SK-N-SH (cell line): ENCODE measurements at regions not wholly inside any gene's neighbourhood (a gene's known extent, or its start where the extent isn't known, plus 50 kb on each side); places are given as distances from the start of the nearest gene placed in this dataset.

Experiments
- CTCF ChIA-PET: fragments of 300-600, 350-600 bp; formaldehyde crosslinking; extraction: SDS; loops from one replicate; lab custom pipeline; 2021; lab: Yijun Ruan, JAX
- POLR2A ChIA-PET: fragments of 350-600 bp; sonication (Branson Sonifier 250); formaldehyde crosslinking; extraction: SDS; loops from one replicate; lab custom pipeline; 2020; ENCODE audit warnings: antibody characterized with exemption, inconsistent platforms; lab: Yijun Ruan, JAX
- DNase-seq: peaks from one replicate; pipeline ENCODE4 v3.0.0; 2012
- H2AFZ ChIP-seq: fragments of 200-600 bp; sonication (generic); 2 replicates; pipeline ENCODE4 v1.8.1; 2016; ENCODE audit warnings: antibody characterized with exemption, mild to moderate bottlenecking, low read depth
- H3F3A ChIP-seq: fragments of 200-600 bp; sonication (generic); replicated peaks from 2 replicates; pipeline ENCODE3; 2016; ENCODE audit warnings: antibody characterized with exemption, mild to moderate bottlenecking; ENCODE audit not compliant: insufficient read depth
- H3K27ac ChIP-seq, 2 experiments: fragments of 200-500 bp in 1 of 2; fragments of 200-600 bp in 1 of 2; sonication (Bioruptor generic) in 1 of 2; sonication (generic), shearing (Covaris generic) in 1 of 2; 2 replicates each; pipeline versions ENCODE4 v1.5.1 to v1.6.1; 2014 to 2016; ENCODE audit warnings: low read depth in 2 of 2, inconsistent platforms in 1 of 2, low read length in 1 of 2, mild to moderate bottlenecking in 1 of 2, mixed read lengths in 1 of 2
- H3K27me3 ChIP-seq: fragments of 200-600 bp; sonication (generic), shearing (Covaris generic); 2 replicates; pipeline ENCODE4 v1.6.1; 2016; ENCODE audit warnings: mixed run types; ENCODE audit not compliant: insufficient read depth
- H3K36me3 ChIP-seq, 2 experiments: fragments of 200-500 bp in 1 of 2; fragments of 200-600 bp in 1 of 2; sonication (Bioruptor generic) in 1 of 2; sonication (generic) in 1 of 2; replicated peaks in 1 of 2; 2 replicates each; pipeline versions ENCODE3 to v1.5.1; 2014 to 2016; ENCODE audit warnings: low read length in 1 of 2, mild to moderate bottlenecking in 1 of 2; ENCODE audit not compliant: insufficient read depth in 2 of 2, control insufficient read depth in 1 of 2
- H3K4me1 ChIP-seq, 2 experiments: fragments of 200-500 bp in 1 of 2; fragments of 200-600 bp in 1 of 2; sonication (Bioruptor generic) in 1 of 2; sonication (generic), shearing (Covaris generic) in 1 of 2; 2 replicates each; pipeline versions ENCODE4 v1.5.1 to v1.6.1; 2014 to 2016; ENCODE audit warnings: low read depth in 1 of 2, low read length in 1 of 2, mixed run types in 1 of 2; ENCODE audit not compliant: insufficient read depth in 2 of 2, control insufficient read depth in 1 of 2
- H3K4me2 ChIP-seq: fragments of 200-600 bp; sonication (generic), shearing (Covaris generic); 2 replicates; pipeline ENCODE4 v1.6.1; 2017; ENCODE audit warnings: mixed run types
- H3K4me3 ChIP-seq, 2 experiments: fragments of 200-500 bp in 1 of 2; fragments of 200-600 bp in 1 of 2; sonication (Bioruptor generic) in 1 of 2; sonication (generic), shearing (Covaris generic) in 1 of 2; 2 replicates each; pipeline versions ENCODE4 v1.5.1 to v1.8.1; 2014 to 2016; ENCODE audit warnings: low read depth in 2 of 2, inconsistent platforms in 1 of 2, low read length in 1 of 2, mild to moderate bottlenecking in 1 of 2, mixed read lengths in 1 of 2, moderate library complexity in 1 of 2
- H3K79me2 ChIP-seq: fragments of 200-600 bp; sonication (generic); 2 replicates; pipeline ENCODE4 v1.8.1; 2017; ENCODE audit warnings: mild to moderate bottlenecking; ENCODE audit not compliant: insufficient read depth
- H3K9ac ChIP-seq: fragments of 200-600 bp; sonication (generic); 2 replicates; pipeline ENCODE4 v1.6.1; 2017; ENCODE audit warnings: mixed run types
- H3K9me2 ChIP-seq: fragments of 200-600 bp; sonication (generic); 2 replicates; pipeline ENCODE4 v1.6.1; 2017; ENCODE audit warnings: mixed run types
- H3K9me3 ChIP-seq: fragments of 200-600 bp; sonication (generic); 2 replicates; pipeline ENCODE4 v1.6.1; 2017; ENCODE audit warnings: mixed run types, mild to moderate bottlenecking, moderate library complexity
- H4K20me1 ChIP-seq: fragments of 200-600 bp; sonication (generic); 2 replicates; pipeline ENCODE4 v1.6.1; 2017; ENCODE audit warnings: mild to moderate bottlenecking, mixed run types; ENCODE audit not compliant: insufficient read depth
- ELF1 ChIP-seq: IDR thresholded peaks from 2 replicates; pipeline ENCODE4 v1.4.0; 2012
- EZH2phosphoT487 ChIP-seq: fragments of 200-600 bp; sonication (generic); IDR thresholded peaks from 2 replicates; pipeline ENCODE4 v1.6.1; 2017; ENCODE audit warnings: low read depth, mixed run types, mild to moderate bottlenecking, antibody characterized with exemption, moderate library complexity, borderline replicate concordance
- FOSL2 ChIP-seq: IDR thresholded peaks from 2 replicates; pipeline ENCODE4 v1.4.0; 2012; ENCODE audit warnings: low read depth, mild to moderate bottlenecking, moderate library complexity, borderline replicate concordance
- FOXM1 ChIP-seq: IDR thresholded peaks from 2 replicates; pipeline ENCODE4 v1.4.0; 2012; ENCODE audit warnings: low read depth, mild to moderate bottlenecking
- MAX ChIP-seq: IDR thresholded peaks from 2 replicates; pipeline ENCODE4 v1.4.0; 2012; ENCODE audit warnings: low read depth
- MEF2A ChIP-seq: IDR thresholded peaks from 2 replicates; pipeline ENCODE4 v1.4.0; 2012; ENCODE audit warnings: low read depth, borderline replicate concordance
- NFIC ChIP-seq: IDR thresholded peaks from 2 replicates; pipeline ENCODE4 v1.4.0; 2012; ENCODE audit warnings: borderline replicate concordance
- PBX3 ChIP-seq: IDR thresholded peaks from 2 replicates; pipeline ENCODE4; 2012
- RAD21 ChIP-seq: IDR thresholded peaks from 2 replicates; pipeline ENCODE4 v1.6.1; 2012; ENCODE audit warnings: mild to moderate bottlenecking, low read length
- RCOR1 ChIP-seq: fragments of 150-350 bp; IDR thresholded peaks from 2 replicates; pipeline ENCODE4 v1.6.1; 2017; ENCODE audit warnings: antibody characterized with exemption, low read length
- RXRA ChIP-seq: IDR thresholded peaks from 2 replicates; pipeline ENCODE4 v1.4.0; 2012; ENCODE audit warnings: low read depth, mild to moderate bottlenecking, borderline replicate concordance
- TAF1 ChIP-seq: IDR thresholded peaks from 2 replicates; pipeline ENCODE4 v1.6.1; 2012; ENCODE audit warnings: low read depth, mild to moderate bottlenecking, low read length, moderate library complexity, borderline replicate concordance
- TCF12 ChIP-seq: IDR thresholded peaks from 2 replicates; pipeline ENCODE4 v1.4.0; 2012
- USF1 ChIP-seq: IDR thresholded peaks from 2 replicates; pipeline ENCODE4 v1.4.0; 2012; ENCODE audit warnings: low read depth, borderline replicate concordance
- ZBTB33 ChIP-seq: IDR thresholded peaks from 2 replicates; pipeline ENCODE4 v1.4.0; 2012; ENCODE audit warnings: low read depth, borderline replicate concordance
- WGBS: methylation state at CpG from one replicate; pipeline ENCODE4 v1.1.6; 2017; ENCODE audit warnings: low lambda C conversion rate; 5-methylcytosine and 5-hydroxymethylcytosine counted together

GRCh38 chr16:62277942-62278341 lies 241.7 kb upstream of the CDH8 start:
- Histone ChIP-seq H3K27ac (no peak overlapping the region), H3K4me3 (no peak overlapping the region), H3K36me3 (no peaks in the 10 kb centered on the region), H3K79me2 (no peaks in the 10 kb centered on the region), H3K9ac (no peak overlapping the region), H3K4me1 (no peaks in the 10 kb centered on the region), H4K20me1 (no peaks in the 10 kb centered on the region), H3K9me3 (no peaks in the 10 kb centered on the region), H3K9me2 (no peaks in the 10 kb centered on the region), H3K4me2 (no peak overlapping the region), H3K27me3 (no peaks in the 10 kb centered on the region), H2AFZ (no peak overlapping the region), H3F3A (no peaks in the 10 kb centered on the region)
- WGBS: 45% methylated on average over 2 of the region's 2 CpGs
- CTCF ChIA-PET: interaction anchor here (0.7 to 1.1 kb wide), 2 partner anchors 88 to 97 kb away, joined by 3 read pairs; no protein-coding TSS in a partner anchor
- TF ChIP-seq RAD21 (no peak), PBX3 (no peak), MEF2A (no peak), RCOR1 (no peak), ZBTB33 (no peak), EZH2phosphoT487 (no peak), USF1 (no peak)
- POLR2A ChIA-PET: no interaction called here
- DNase-seq: no peak

GRCh38 chr16:62276637-62277036 lies 240.4 kb upstream of the CDH8 start:
- H3K4me1 ChIP-seq: no peaks in the 10 kb centered on the region
- ChIA-PET CTCF (no interaction called here), POLR2A (no interaction called here)
- H3K4me3 ChIP-seq: no peak overlapping the region
- no peaks in the 10 kb centered on the region for H3K79me2 ChIP-seq
- H3K27me3 ChIP-seq: no peaks in the 10 kb centered on the region
- H3K9me3 ChIP-seq: no peaks in the 10 kb centered on the region
- H3K4me2 ChIP-seq: no peak overlapping the region
- no peak overlapping the region for H3K27ac ChIP-seq
- H4K20me1 ChIP-seq: no peaks in the 10 kb centered on the region
- no peak overlapping the region for H3K9ac ChIP-seq
- no peak for DNase-seq
- no peaks in the 10 kb centered on the region for H3F3A ChIP-seq
- TF ChIP-seq FOXM1 (no peak), MAX (no peak), EZH2phosphoT487 (no peak), RXRA (no peak), RCOR1 (no peak), NFIC (no peak), TAF1 (no peak), ELF1 (no peak), TCF12 (no peak), FOSL2 (no peak)
- 68% methylated on average over 7 of the region's 7 CpGs for WGBS
- no peaks in the 10 kb centered on the region for H3K9me2 ChIP-seq
- no peak overlapping the region for H2AFZ ChIP-seq
- H3K36me3 ChIP-seq: no peaks in the 10 kb centered on the region
